B cell (primary cell): ENCODE measurements at regions not wholly inside any gene's neighbourhood (a gene's known extent, or its start where the extent isn't known, plus 50 kb on each side); places are given as distances from the start of the nearest gene placed in this dataset.

Experiments used
- ATAC-seq: fragments of 200-7000 bp; cut with Tn5 transposase; one replicate; pipeline ENCODE4 v1.10.0; 2021; ENCODE audit warnings: low read depth, mild to moderate bottlenecking, moderate number of reproducible peaks, moderate library complexity
- CTCF ChIA-PET: fragments of 350-600 bp; sonication (Branson Sonifier 250); formaldehyde crosslinking; loops from one replicate; lab custom pipeline; 2021; ENCODE audit warnings: antibody characterized with exemption, inconsistent platforms; lab: Charles Lee
- POLR2A ChIA-PET: fragments of 350-600 bp; sonication (Branson Sonifier 250); formaldehyde crosslinking; loops from one replicate; lab custom pipeline; 2021; ENCODE audit warnings: antibody characterized with exemption; lab: Charles Lee
- DNase-seq: peaks from one replicate; pipeline ENCODE4 v3.0.0; 2013
- H2AFZ ChIP-seq: 2 replicates; pipeline ENCODE4 v1.6.1; 2012; ENCODE audit warnings: mild to moderate bottlenecking, low read depth, low read length; ENCODE audit not compliant: insufficient read depth, poor library complexity, severe bottlenecking
- H3K27ac ChIP-seq, 2 donors: 1 replicate in 1 of 2; 2 replicates in 1 of 2; pipeline ENCODE4 v1.5.1; 2012 to 2013; ENCODE audit warnings: low read length in 2 of 2, mild to moderate bottlenecking in 2 of 2, moderate library complexity in 1 of 2
- H3K27me3 ChIP-seq, 4 experiments: fragments of 200-600 bp in 1 of 4; sonication (generic) in 1 of 4; replicated peaks in 1 of 4; 1 replicate in 2 of 4; 2 replicates in 2 of 4; pipeline versions ENCODE4 v1.6.1 to v1.7.0; 2013 to 2016; ENCODE audit warnings: low read length in 3 of 4, mild to moderate bottlenecking in 2 of 4, mixed read lengths in 1 of 4, moderate library complexity in 1 of 4; ENCODE audit not compliant: insufficient read depth in 4 of 4, control insufficient read depth in 3 of 4; ENCODE audit errors: control extremely low read depth in 1 of 4
- H3K36me3 ChIP-seq, 2 experiments: replicated peaks in 1 of 2; 1 replicate in 1 of 2; 2 replicates in 1 of 2; pipeline versions ENCODE4 v1.6.1 to v1.7.1; 2013; ENCODE audit warnings: low read length in 1 of 2; ENCODE audit not compliant: insufficient read depth in 2 of 2, control insufficient read depth in 1 of 2; ENCODE audit errors: control extremely low read depth in 1 of 2, extremely low read depth in 1 of 2
- H3K4me1 ChIP-seq, 2 donors: fragments of 200-600 bp in 1 of 2; sonication (generic) in 1 of 2; 1 replicate in 1 of 2; 2 replicates in 1 of 2; pipeline versions ENCODE4 v1.5.1 to v1.6.1; 2013 to 2017; ENCODE audit warnings: low read length in 2 of 2; ENCODE audit not compliant: control insufficient read depth in 2 of 2, insufficient read depth in 2 of 2
- H3K4me2 ChIP-seq: replicated peaks from 2 replicates; pipeline ENCODE3; 2012; ENCODE audit warnings: mild to moderate bottlenecking, low read depth, low read length; ENCODE audit not compliant: poor library complexity, severe bottlenecking
- H3K4me3 ChIP-seq, 5 experiments: fragments of 200-600 bp in 1 of 5; sonication (generic) in 1 of 5; 1 replicate in 3 of 5; 2 replicates in 2 of 5; pipeline versions ENCODE4 v1.5.1 to v1.7.0; 2011 to 2016; ENCODE audit warnings: low read length in 4 of 5, mild to moderate bottlenecking in 4 of 5, low read depth in 2 of 5, control low read depth in 1 of 5, moderate library complexity in 1 of 5; ENCODE audit not compliant: insufficient read depth in 1 of 5; ENCODE audit errors: control extremely low read depth in 1 of 5, extremely low read depth in 1 of 5
- H3K79me2 ChIP-seq: fragments of 200-600 bp; sonication (generic); one replicate; pipeline ENCODE4 v1.6.0; 2016; ENCODE audit warnings: low read length; ENCODE audit not compliant: control insufficient read depth, insufficient read depth
- H3K9ac ChIP-seq: fragments of 200-600 bp; sonication (generic); 2 replicates; pipeline ENCODE4 v1.6.1; 2017; ENCODE audit warnings: mild to moderate bottlenecking, low read length, moderate library complexity
- H3K9me3 ChIP-seq, 3 donors: one replicate each; pipeline versions ENCODE4 v1.6.1 to v1.7.1; 2013; ENCODE audit warnings: low read length in 2 of 3; ENCODE audit not compliant: control insufficient read depth in 2 of 3, insufficient read depth in 1 of 3; ENCODE audit errors: control extremely low read depth in 1 of 3
- H4K20me1 ChIP-seq: 2 replicates; pipeline ENCODE4 v1.6.0; 2012; ENCODE audit warnings: mild to moderate bottlenecking, low read length; ENCODE audit not compliant: insufficient read depth, control insufficient read depth, poor library complexity, severe bottlenecking
- H3K27ac Mint-ChIP-seq: one replicate; pipeline ENCODE4 v1.8.0; 2021; ENCODE audit warnings: mixed read lengths
- H3K27me3 Mint-ChIP-seq: one replicate; pipeline ENCODE4 v1.8.0; 2021; ENCODE audit warnings: mixed read lengths
- H3K4me1 Mint-ChIP-seq: one replicate; pipeline ENCODE4 v1.8.0; 2021; ENCODE audit warnings: mixed read lengths
- H3K4me3 Mint-ChIP-seq: one replicate; pipeline ENCODE4 v1.8.0; 2021; ENCODE audit warnings: mixed read lengths
- H3K9me3 Mint-ChIP-seq: one replicate; pipeline ENCODE4 v1.8.0; 2022; ENCODE audit warnings: mixed read lengths; ENCODE audit not compliant: insufficient read depth
- CTCF ChIP-seq: fragments of 200-600 bp; IDR thresholded peaks from one replicate; pipeline ENCODE4 v1.8.0; 2022; ENCODE audit warnings: antibody characterized with exemption, mild to moderate bottlenecking
- EZH2 ChIP-seq: IDR thresholded peaks from 2 replicates; pipeline ENCODE4 v1.6.1; 2012; ENCODE audit warnings: borderline replicate concordance, low read depth, mild to moderate bottlenecking, moderate library complexity, low read length; ENCODE audit not compliant: insufficient read depth, poor library complexity, severe bottlenecking
- WGBS: methylation state at CpG from one replicate; pipeline ENCODE4 v1.1.5; 2013; ENCODE audit warnings: missing lambda C conversion rate; ENCODE audit not compliant: insufficient coverage; 5-methylcytosine and 5-hydroxymethylcytosine counted together
- intact Hi-C: fragments of 100-400 bp; cut with micrococcal nuclease; formaldehyde crosslinking; loops from one replicate; pipeline ENCODE4 v1.10.0; 2022

- Histone ChIP-seq H3K27me3 (no peaks in the 10 kb centered on the region), H3K4me1 (no peaks in the 10 kb centered on the region), H3K36me3 (no peaks in the 10 kb centered on the region), H3K4me3 (no peak overlapping the region), H3K9me3 (no peaks in the 10 kb centered on the region), H3K4me2 (no peak overlapping the region), H2AFZ (no peak overlapping the region), H4K20me1 (no peaks in the 10 kb centered on the region), H3K9ac (no peak overlapping the region), H3K27ac (no peak overlapping the region), H3K79me2 (no peaks in the 10 kb centered on the region)
- H3K4me3 Mint-ChIP-seq = no peak overlapping the region
- no peak overlapping the region for H3K27ac Mint-ChIP-seq
- intact Hi-C loops = no loop called here
- 77% methylated on average over 3 of the region's 3 CpGs for WGBS
- ATAC-seq (no peak), DNase-seq (no peak)
- H3K27me3 Mint-ChIP-seq = no peaks in the 10 kb centered on the region
- POLR2A ChIA-PET = no interaction called here
- H3K4me1 Mint-ChIP-seq = no peaks in the 10 kb centered on the region
- TF ChIP-seq CTCF (no peak), EZH2 (no peak)
- no peaks in the 10 kb centered on the region for H3K9me3 Mint-ChIP-seq
- CTCF ChIA-PET = no interaction called here
Measured at GRCh38 chr6:22732176-22732970, 163.0 kb downstream of the HDGFL1 start.

GRCh38 chr6:22736740-22737139 is 167.4 kb downstream of the HDGFL1 start:
- Histone ChIP-seq H3K27me3 (no peaks in the 10 kb centered on the region), H3K36me3 (no peaks in the 10 kb centered on the region), H3K9ac (no peak overlapping the region), H3K4me1 (no peaks in the 10 kb centered on the region), H3K4me2 (no peak overlapping the region), H3K4me3 (no peak overlapping the region), H3K9me3 (no peaks in the 10 kb centered on the region), H2AFZ (no peak overlapping the region), H3K27ac (no peak overlapping the region), H4K20me1 (no peaks in the 10 kb centered on the region), H3K79me2 (no peaks in the 10 kb centered on the region)
- ATAC-seq (no peak), DNase-seq (no peak)
- CTCF ChIA-PET = no interaction called here
- H3K27me3 Mint-ChIP-seq = no peaks in the 10 kb centered on the region
- POLR2A ChIA-PET = no interaction called here
- TF ChIP-seq CTCF (no peak), EZH2 (no peak)
- no peak overlapping the region for H3K27ac Mint-ChIP-seq
- 95% methylated on average over 3 of the region's 3 CpGs for WGBS
- no peaks in the 10 kb centered on the region for H3K9me3 Mint-ChIP-seq
- H3K4me1 Mint-ChIP-seq = no peaks in the 10 kb centered on the region
- intact Hi-C loops = no loop called here
- H3K4me3 Mint-ChIP-seq = no peak overlapping the region
